Activated CD8-positive, alpha-beta T cell treated with anti-CD3 and anti-CD28 coated beads, Interleukin-2, amount 10 ng/mL, durations not matched to agents 7 days and 5 days (primary cell): ENCODE measurements at regions not wholly inside any gene's neighbourhood (a gene's known extent, or its start where the extent isn't known, plus 50 kb on each side); places are given as distances from the start of the nearest gene placed in this dataset.

Source experiments
- ATAC-seq: fragments of 150-1000 bp; cut with Tn5 transposase; one replicate; pipeline ENCODE4 v1.10.0; 2021; ENCODE audit warnings: moderate library complexity
- CTCF ChIA-PET: fragments of 350-600 bp; sonication (Branson Sonifier 250); formaldehyde crosslinking; loops from one replicate; lab custom pipeline; 2021; ENCODE audit warnings: antibody characterized with exemption; lab: Charles Lee
- POLR2A ChIA-PET: fragments of 350-600 bp; sonication (Branson Sonifier 250); formaldehyde crosslinking; loops from one replicate; lab custom pipeline; 2021; ENCODE audit warnings: antibody characterized with exemption; lab: Charles Lee
- DNase-seq: peaks from one replicate; pipeline ENCODE4 v3.0.0-alpha.2; 2020
- H3K27ac Mint-ChIP-seq: one replicate; pipeline ENCODE4 v1.8.0; 2021; ENCODE audit warnings: mild to moderate bottlenecking, mixed read lengths
- H3K27me3 Mint-ChIP-seq: one replicate; pipeline ENCODE4 v1.8.0; 2021; ENCODE audit warnings: low read depth, mixed read lengths
- H3K36me3 Mint-ChIP-seq: one replicate; pipeline ENCODE4 v1.8.0; 2021; ENCODE audit warnings: low read depth, mixed read lengths
- H3K4me1 Mint-ChIP-seq: one replicate; pipeline ENCODE4 v1.8.0; 2021; ENCODE audit warnings: low read depth, mixed read lengths
- H3K4me3 Mint-ChIP-seq: one replicate; pipeline ENCODE4 v1.8.0; 2021; ENCODE audit warnings: mild to moderate bottlenecking, mixed read lengths
- H3K9me3 Mint-ChIP-seq: one replicate; pipeline ENCODE4 v1.8.0; 2022; ENCODE audit warnings: mixed read lengths; ENCODE audit not compliant: insufficient read depth

DNA sequence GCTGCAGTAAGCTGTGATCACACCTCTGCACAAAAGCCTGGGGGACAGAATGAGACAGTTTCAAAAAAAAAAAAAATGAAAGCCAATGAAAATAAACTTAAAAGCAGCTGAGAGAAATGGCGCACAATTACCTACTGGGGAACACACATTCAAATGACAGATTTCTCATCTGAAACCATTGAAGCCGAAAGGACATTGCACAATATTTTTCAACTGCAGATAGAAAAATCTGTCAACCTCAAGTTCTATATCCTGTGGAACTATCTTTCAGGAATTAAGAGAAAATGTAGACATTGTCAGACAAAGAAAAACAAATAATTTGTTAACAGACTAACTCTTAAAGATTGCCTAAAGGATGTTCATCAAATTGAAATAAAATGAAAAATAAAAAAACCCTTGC, 442.8 kb downstream of the MATN1 start:
- Mint-ChIP-seq H3K27me3 (peaks cover 20% of the 10 kb centered on the region), H3K36me3 (no peaks in the 10 kb centered on the region), H3K27ac (no peak overlapping the region), H3K4me3 (no peak overlapping the region), H3K4me1 (peaks cover 14% of the 10 kb centered on the region), H3K9me3 (no peaks in the 10 kb centered on the region)
- CTCF ChIA-PET = no interaction called here
- POLR2A ChIA-PET = no interaction called here
- no peak for DNase-seq
- no peak for ATAC-seq

DNA sequence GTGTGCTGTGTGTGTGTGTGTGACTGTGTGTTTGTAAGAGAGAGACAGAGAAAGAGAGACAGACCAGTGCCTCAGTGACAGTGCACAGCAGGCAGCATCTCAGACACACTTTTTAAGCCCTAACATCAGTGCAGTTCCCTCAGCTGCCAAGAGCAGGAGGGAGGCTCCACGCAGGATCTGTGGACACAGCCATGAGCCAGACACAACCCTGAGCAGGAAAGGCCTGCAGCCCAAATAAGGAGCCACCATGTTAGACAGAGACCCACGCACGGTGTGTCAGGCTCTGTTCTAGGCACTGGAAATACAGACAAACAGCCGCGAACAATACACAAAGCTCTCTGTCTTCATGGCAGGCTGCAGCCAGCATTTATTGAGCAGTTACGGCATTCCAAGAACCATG, 445.5 kb downstream of the MATN1 start:
- Mint-ChIP-seq H3K27ac (no peak overlapping the region), H3K4me1 (peaks cover 5% of the 10 kb centered on the region), H3K4me3 (no peak overlapping the region), H3K9me3 (no peaks in the 10 kb centered on the region), H3K36me3 (no peaks in the 10 kb centered on the region), H3K27me3 (peaks cover 17% of the 10 kb centered on the region)
- ATAC-seq = no peak
- ChIA-PET POLR2A (no interaction called here), CTCF (interaction anchor here (0.9 kb wide), 1 partner anchor 103 kb away, joined by 3 read pairs; no protein-coding TSS in a partner anchor)
- no peak for DNase-seq

DNA sequence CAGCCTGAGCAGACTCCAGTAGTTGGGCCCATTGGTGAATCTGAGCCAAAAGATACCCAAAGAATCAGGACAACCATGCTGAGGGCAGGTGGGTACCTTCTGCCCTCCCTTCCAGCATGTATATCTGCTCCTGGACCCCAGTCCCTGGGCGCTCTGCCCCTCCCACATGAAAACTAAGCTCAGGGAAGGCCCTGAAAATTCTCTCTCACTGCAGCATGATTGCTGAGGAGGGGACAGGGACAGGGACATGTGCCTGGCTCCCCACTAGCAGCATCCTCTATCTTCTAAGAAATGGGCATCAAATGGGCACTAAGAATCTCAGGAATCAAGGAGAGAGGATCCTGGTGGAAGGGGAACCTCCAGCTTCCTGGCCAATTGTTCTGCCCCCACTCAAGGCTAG, 446.0 kb downstream of the MATN1 start:
- DNase-seq (no peak), ATAC-seq (no peak)
- no peaks in the 10 kb centered on the region for H3K9me3 Mint-ChIP-seq
- no peaks in the 10 kb centered on the region for H3K36me3 Mint-ChIP-seq
- no peak overlapping the region for H3K27ac Mint-ChIP-seq
- peaks cover 2% of the 10 kb centered on the region for H3K4me1 Mint-ChIP-seq
- CTCF ChIA-PET = interaction anchor here (0.6 kb wide), 1 partner anchor 429 kb away, joined by 3 read pairs; no protein-coding TSS in a partner anchor
- peaks cover 16% of the 10 kb centered on the region for H3K27me3 Mint-ChIP-seq
- no peak overlapping the region for H3K4me3 Mint-ChIP-seq
- POLR2A ChIA-PET = no interaction called here

DNA sequence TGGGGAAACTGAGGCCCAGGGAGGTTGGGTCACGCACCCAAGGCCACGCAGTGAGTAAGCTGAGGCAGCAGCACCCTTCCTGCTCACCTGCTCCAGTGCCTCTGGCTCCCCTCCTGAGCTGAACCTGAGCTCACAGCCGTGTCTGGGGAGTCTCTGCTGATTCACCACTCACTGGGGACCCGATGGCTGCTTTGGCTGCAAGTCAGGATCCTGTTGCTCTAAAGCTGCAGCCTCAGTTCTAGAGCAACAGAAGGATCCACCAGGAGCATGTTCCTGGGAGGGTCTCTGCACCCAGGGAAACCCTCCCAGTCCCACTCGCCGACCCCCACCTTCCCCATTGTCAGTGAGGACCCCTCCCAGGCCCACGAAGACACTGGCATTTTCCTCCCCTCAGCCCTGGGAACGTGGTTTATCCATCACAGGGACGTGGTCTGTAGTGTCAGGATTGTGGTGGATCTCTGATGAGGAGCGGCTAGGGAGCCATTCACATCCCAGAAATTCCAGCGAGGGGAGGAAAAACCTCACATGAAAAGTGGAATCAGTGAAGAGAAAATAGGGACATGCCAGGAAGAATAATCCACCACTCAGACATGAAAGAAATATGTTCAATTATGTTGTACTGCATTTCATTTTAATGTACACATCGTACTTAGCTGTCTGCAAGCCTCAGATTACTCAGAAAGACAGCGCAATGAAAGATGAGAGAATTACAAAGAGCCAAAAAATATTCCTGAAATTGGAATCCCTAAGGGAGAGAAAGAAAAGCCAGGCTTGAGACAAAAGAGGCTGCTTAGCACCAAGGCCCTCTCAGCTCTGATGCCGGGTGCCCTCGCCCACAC, 447.2 kb downstream of the MATN1 start:
- no peak for DNase-seq
- ChIA-PET CTCF (no interaction called here), POLR2A (no interaction called here)
- ATAC-seq = no peak
- Mint-ChIP-seq H3K4me1 (no peaks in the 10 kb centered on the region), H3K9me3 (no peaks in the 10 kb centered on the region), H3K36me3 (no peaks in the 10 kb centered on the region), H3K4me3 (no peak overlapping the region), H3K27ac (no peak overlapping the region), H3K27me3 (peaks cover 9% of the 10 kb centered on the region)

DNA sequence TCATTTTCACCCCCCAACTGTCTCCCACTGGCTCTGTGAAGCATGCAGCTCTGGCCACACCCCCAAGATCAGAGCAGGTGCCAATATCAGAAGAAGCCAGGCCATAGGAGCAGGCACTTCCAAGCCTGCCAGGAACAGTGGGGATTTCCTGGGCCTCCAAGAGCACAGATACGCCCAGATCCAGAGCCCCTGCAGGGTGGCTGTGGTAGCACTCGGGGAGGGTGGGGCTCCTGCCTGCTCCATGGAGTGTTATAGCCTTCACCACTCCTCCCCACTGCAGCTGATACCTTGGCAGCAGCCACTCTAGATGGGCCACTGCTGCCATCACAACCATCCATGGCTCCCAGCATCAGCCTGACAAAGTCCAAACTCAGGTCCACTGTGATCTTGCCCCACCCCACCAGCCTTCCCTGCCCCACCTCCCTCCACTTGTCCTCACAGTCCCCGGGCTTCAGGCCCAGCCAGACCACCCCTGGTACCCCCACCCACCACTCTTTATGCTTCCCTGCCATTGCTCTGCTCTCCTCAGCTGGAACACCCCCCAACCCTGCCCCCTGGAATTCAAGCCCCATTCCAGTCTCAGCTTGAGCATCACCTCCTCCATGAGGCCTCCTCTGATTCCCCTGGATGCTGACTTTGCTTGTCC, 448.3 kb downstream of the MATN1 start:
- no peaks in the 10 kb centered on the region for H3K36me3 Mint-ChIP-seq
- H3K4me3 Mint-ChIP-seq = no peak overlapping the region
- no peak for DNase-seq
- POLR2A ChIA-PET = no interaction called here
- H3K27ac Mint-ChIP-seq = no peak overlapping the region
- no peak for ATAC-seq
- CTCF ChIA-PET = no interaction called here
- no peaks in the 10 kb centered on the region for H3K9me3 Mint-ChIP-seq
- no peaks in the 10 kb centered on the region for H3K4me1 Mint-ChIP-seq
- H3K27me3 Mint-ChIP-seq = peaks cover 7% of the 10 kb centered on the region

DNA sequence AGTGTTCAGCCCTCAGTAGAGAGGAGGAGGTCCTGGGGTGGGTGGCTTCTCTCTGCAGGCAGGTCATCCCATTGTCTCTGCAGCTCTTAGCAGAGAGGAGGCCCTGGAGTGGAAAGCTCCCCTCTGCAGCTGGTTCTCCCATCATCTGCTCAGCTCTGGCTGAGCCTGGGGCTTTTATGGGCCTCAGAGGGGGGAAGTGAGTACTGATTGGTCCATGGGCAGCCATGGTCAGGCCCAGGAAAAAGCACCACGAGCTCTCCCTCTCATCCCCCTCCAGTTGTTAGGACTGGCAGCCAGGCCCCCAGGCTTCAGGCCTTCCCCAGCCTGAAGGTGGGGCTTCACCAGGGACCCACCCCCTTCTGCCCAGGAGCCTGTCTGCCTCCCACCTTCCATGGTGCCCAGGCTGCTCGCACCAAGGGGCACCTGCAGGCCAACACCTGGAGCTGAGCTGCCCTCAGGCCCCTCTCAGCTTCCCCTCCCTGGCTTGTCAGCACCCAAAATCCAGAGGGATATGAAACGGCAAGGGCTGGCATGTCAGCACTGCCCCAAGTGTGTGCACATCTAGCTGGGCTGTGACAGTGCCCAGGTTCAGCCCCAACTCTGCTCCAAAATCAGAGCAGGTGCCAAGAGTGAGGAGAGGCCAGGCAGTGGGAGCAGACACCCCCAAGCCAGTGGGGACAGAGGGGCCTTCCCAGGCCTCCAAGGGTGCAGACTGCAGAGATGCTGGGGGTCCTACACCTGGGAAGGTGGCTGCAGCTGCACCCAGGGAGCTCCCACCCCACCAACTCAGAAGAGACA, 449.0 kb downstream of the MATN1 start:
- Mint-ChIP-seq H3K27me3 (peaks cover 4% of the 10 kb centered on the region), H3K9me3 (no peaks in the 10 kb centered on the region)
- POLR2A ChIA-PET = no interaction called here

DNA sequence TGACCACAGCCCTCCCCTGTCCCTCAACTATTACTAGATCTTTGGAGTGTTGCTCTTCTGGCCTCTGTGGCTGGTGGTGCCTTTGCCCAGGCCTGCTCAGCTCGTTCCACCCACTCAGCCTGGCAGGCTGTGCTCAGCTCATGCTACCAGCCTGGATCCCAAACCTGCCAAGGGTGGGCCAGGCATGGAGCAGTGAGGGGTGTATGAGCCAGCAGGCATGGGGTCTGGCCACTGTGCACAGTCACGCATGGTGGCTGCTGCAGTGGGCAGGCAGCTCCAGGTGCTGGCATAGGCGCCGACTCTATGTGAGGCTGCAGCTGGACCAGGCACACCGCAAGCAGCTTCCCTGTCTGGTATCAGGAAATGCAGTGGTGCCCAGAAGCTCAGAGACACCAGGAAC, 449.9 kb downstream of the MATN1 start:
- ChIA-PET POLR2A (no interaction called here), CTCF (no interaction called here)
- Mint-ChIP-seq H3K36me3 (no peaks in the 10 kb centered on the region), H3K9me3 (no peaks in the 10 kb centered on the region), H3K4me1 (no peaks in the 10 kb centered on the region), H3K4me3 (no peak overlapping the region), H3K27ac (no peak overlapping the region), H3K27me3 (no peaks in the 10 kb centered on the region)
- ATAC-seq (no peak), DNase-seq (no peak)

More for the DNA sequence above, 449.0 kb downstream of the MATN1 start:
- Mint-ChIP-seq H3K36me3 (no peaks in the 10 kb centered on the region), H3K27ac (no peak overlapping the region), H3K4me3 (no peak overlapping the region), H3K4me1 (no peaks in the 10 kb centered on the region)
- CTCF ChIA-PET = no interaction called here
- DNase-seq = no peak
- ATAC-seq = no peak

DNA sequence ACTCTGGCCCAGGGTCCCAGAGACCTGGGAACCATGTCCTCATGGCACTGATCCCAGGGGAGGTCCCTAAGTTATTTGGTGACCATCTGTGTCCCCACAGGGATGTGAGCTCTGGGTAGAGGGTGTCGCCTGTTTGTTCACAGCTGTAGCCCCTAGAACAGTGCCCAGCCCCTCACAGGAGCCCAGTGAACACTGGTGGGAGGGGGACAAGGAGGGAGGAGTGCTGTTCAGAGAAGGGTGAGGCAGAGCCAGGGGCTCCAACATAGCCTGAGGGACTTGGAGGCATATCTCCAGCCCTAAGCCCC, 450.4 kb downstream of the MATN1 start:
- H3K4me3 Mint-ChIP-seq = no peak overlapping the region
- H3K9me3 Mint-ChIP-seq = no peaks in the 10 kb centered on the region
- H3K36me3 Mint-ChIP-seq = no peaks in the 10 kb centered on the region
- CTCF ChIA-PET = no interaction called here
- DNase-seq (no peak), ATAC-seq (no peak)
- no peaks in the 10 kb centered on the region for H3K27me3 Mint-ChIP-seq
- no peak overlapping the region for H3K27ac Mint-ChIP-seq
- POLR2A ChIA-PET = no interaction called here
- no peaks in the 10 kb centered on the region for H3K4me1 Mint-ChIP-seq

DNA sequence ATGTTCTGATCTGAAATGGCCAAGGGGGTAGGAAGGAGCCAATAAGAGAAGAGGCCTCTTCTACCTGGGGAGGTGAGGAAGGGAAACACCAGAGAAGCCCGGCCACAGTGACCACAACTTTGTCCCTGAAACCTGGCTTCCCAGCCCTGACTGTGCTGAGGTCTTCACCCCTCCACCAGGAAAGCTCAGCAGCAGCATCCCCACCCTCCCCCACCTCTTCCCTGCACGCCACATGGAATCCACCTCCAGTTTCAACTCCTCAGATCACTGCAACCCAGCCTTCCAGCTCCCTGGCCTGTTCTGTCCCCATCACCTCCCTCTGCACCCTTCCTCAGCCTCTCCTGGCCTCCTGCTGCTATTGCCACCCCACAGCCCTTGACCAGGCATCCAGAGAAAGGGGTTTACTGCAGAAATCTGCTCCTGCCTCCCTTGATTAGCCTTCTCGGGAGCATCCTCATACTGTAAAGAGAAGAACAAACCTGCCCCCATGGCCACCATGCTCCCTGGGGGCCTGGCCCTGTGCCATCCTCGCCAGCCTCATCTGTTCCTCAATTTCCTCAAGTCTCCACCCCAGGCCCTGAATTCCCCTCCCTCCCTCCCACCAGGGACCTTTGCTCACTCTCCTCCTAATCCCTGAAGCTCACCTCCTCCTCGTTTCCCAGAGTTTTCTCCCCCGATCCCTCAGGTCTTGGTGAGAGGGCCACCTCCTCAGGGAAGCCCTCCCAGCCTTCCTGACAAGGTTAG, 450.9 kb downstream of the MATN1 start:
- Mint-ChIP-seq H3K27ac (no peak overlapping the region), H3K27me3 (no peaks in the 10 kb centered on the region), H3K4me3 (no peak overlapping the region), H3K4me1 (no peaks in the 10 kb centered on the region), H3K9me3 (no peaks in the 10 kb centered on the region), H3K36me3 (no peaks in the 10 kb centered on the region)
- DNase-seq (no peak), ATAC-seq (no peak)
- POLR2A ChIA-PET = no interaction called here
- CTCF ChIA-PET = no interaction called here

DNA sequence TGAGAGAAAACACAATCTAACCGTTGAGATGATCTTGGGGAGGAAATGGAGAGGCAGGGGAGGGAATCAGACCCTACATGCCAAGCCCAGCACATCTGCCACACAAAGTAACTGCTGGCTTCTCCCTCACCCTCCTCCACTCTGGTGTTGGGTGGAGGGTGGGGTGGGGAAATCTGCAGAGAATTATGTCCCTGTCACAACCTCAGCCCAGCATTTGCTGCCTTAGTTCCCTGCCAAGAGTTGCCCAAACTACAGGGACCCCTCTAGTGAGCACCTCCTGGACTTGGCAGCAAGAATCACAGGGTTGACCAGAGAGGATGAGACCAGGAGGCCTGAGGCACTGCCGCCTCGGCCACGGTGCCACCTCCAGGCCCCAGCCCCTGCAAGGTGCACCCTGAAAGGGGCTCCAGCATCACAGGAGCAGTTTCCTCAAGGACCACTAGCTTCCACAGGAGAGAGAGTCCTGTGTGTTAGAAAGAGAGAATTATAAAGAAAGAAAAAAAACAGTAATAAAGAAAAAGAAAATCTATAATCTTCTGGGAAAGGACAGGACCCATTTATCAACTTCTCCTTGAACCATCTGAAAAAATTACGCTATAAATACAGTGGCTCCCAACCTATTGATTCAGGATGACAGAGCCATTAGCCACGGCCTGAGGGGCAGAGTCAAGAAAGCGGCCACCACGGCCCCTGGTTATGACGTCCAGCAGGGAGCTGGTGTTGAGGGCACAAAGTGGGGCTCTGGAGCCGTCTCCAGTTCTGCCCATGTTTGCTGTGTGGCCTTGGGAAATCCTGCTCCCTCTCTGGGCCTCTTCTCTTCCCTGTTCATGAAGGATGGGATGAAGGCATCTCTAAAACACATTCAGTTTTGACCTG, 451.7 kb downstream of the MATN1 start:
- ChIA-PET POLR2A (no interaction called here), CTCF (no interaction called here)
- no peaks in the 10 kb centered on the region for H3K36me3 Mint-ChIP-seq
- H3K27ac Mint-ChIP-seq = no peak overlapping the region
- ATAC-seq (no peak), DNase-seq (no peak)
- no peaks in the 10 kb centered on the region for H3K9me3 Mint-ChIP-seq
- H3K4me1 Mint-ChIP-seq = no peaks in the 10 kb centered on the region
- no peaks in the 10 kb centered on the region for H3K27me3 Mint-ChIP-seq
- no peak overlapping the region for H3K4me3 Mint-ChIP-seq

DNA sequence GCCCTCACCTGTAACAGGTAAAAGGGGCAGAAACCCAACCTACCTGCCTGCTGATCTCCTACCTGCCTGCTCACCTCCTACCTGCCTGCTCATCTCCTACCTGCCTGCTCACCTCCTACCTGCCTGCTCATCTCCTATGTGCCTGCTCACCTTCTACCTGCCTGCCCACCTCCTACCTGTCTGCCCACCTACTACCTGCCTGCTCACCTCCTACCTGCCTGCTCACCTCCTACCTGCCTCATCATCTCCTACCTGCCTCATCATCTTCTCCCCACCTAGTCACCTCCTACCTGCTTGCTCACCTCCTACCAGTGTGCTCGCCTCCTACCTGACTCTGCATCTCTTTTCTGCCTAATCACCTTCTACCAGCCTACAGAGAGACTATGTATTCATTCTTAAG, 452.9 kb downstream of the MATN1 start:
- H3K27me3 Mint-ChIP-seq = no peaks in the 10 kb centered on the region
- H3K4me1 Mint-ChIP-seq = no peaks in the 10 kb centered on the region

More for the DNA sequence above, 452.9 kb downstream of the MATN1 start:
- Mint-ChIP-seq H3K27ac (no peak overlapping the region), H3K4me3 (no peak overlapping the region), H3K36me3 (no peaks in the 10 kb centered on the region), H3K9me3 (no peaks in the 10 kb centered on the region)
- CTCF ChIA-PET = no interaction called here
- no peak for ATAC-seq
- no peak for DNase-seq
- POLR2A ChIA-PET = no interaction called here
